ENCODE measurements at regions not wholly inside any gene's neighbourhood (a gene's known extent, or its start where the extent isn't known, plus 50 kb on each side); places are given as distances from the start of the nearest gene placed in this dataset.
"Not testable (repeated sequence)": the region's sequence is repeated elsewhere in the genome, so short reads cannot be mapped to it uniquely, and the experiment has no call there.

- WGBS = 51% methylated on average over 7 of the region's 7 CpGs
- no peaks in the 10 kb centered on the region for H3K27me3 ChIP-seq
Measured at GRCh38 chr13:95411428-95412040, 110.3 kb upstream of the ABCC4 start.

GRCh38 chr13:95418946-95419345 is 117.7 kb upstream of the ABCC4 start:
- Histone ChIP-seq H3K4me3 (no peak overlapping the region), H3K36me3 (no peaks in the 10 kb centered on the region), H3K9me3 (no peaks in the 10 kb centered on the region), H3K4me1 (no peaks in the 10 kb centered on the region), H3K27ac (replicated peaks in 1 of 4) (no peak overlapping the region), H3K27me3 (no peaks in the 10 kb centered on the region)
- TF ChIP-seq POLR2A (IDR thresholded peaks at IDR 0.05; ENCODE audit: low read depth) = no peak
- no peak for TF ChIP-seq EP300 (IDR thresholded peaks at IDR 0.05)
- no peak for TF ChIP-seq CTCF (IDR thresholded peaks at IDR 0.05)
- no peak for TF ChIP-seq POLR2AphosphoS5 (IDR thresholded peaks at IDR 0.05)
- intact Hi-C loops (cut with DNase I) = no loop called here
- DNase-seq (ENCODE audit: extremely low spot score) = no peak
- WGBS = 60% methylated on average over 4 of the region's 4 CpGs

More at GRCh38 chr13:95411428-95412040, 110.3 kb upstream of the ABCC4 start:
- H3K9me3 ChIP-seq = no peaks in the 10 kb centered on the region
- intact Hi-C loops (cut with DNase I) = no loop called here
- no peak for TF ChIP-seq POLR2AphosphoS5 (IDR thresholded peaks at IDR 0.05)
- no peak for TF ChIP-seq POLR2A (IDR thresholded peaks at IDR 0.05; ENCODE audit: low read depth)
- no peak for TF ChIP-seq CTCF (IDR thresholded peaks at IDR 0.05)
- TF ChIP-seq EP300 (IDR thresholded peaks at IDR 0.05) = no peak
- DNase-seq (ENCODE audit: extremely low spot score) = no peak
- no peak overlapping the region for H3K27ac ChIP-seq (replicated peaks in 1 of 4)
- H3K36me3 ChIP-seq = no peaks in the 10 kb centered on the region
- no peak overlapping the region for H3K4me3 ChIP-seq
- no peaks in the 10 kb centered on the region for H3K4me1 ChIP-seq

GRCh38 chr13:95420501-95420900 is 119.2 kb upstream of the ABCC4 start:
- 55% methylated on average over 8 of the region's 8 CpGs for WGBS
- H3K9me3 ChIP-seq = no peaks in the 10 kb centered on the region
- H3K4me3 ChIP-seq = no peak overlapping the region
- TF ChIP-seq POLR2A (IDR thresholded peaks at IDR 0.05; ENCODE audit: low read depth) (no peak), CTCF (IDR thresholded peaks at IDR 0.05) (no peak), EP300 (IDR thresholded peaks at IDR 0.05) (no peak), POLR2AphosphoS5 (IDR thresholded peaks at IDR 0.05) (no peak)
- intact Hi-C loops (cut with DNase I) = no loop called here
- no peak for DNase-seq (ENCODE audit: extremely low spot score)
- no peaks in the 10 kb centered on the region for H3K27me3 ChIP-seq
- no peaks in the 10 kb centered on the region for H3K4me1 ChIP-seq
- no peak overlapping the region for H3K27ac ChIP-seq (replicated peaks in 1 of 4)
- no peaks in the 10 kb centered on the region for H3K36me3 ChIP-seq

GRCh38 chr13:95426631-95427030 is 125.4 kb upstream of the ABCC4 start:
- WGBS = 85% methylated on average over 6 of the region's 6 CpGs
- Histone ChIP-seq H3K36me3 (no peaks in the 10 kb centered on the region), H3K27me3 (no peaks in the 10 kb centered on the region), H3K27ac (replicated peaks in 1 of 4) (no peak overlapping the region), H3K9me3 (no peaks in the 10 kb centered on the region), H3K4me3 (no peak overlapping the region), H3K4me1 (no peaks in the 10 kb centered on the region)
- no peak for TF ChIP-seq EP300 (IDR thresholded peaks at IDR 0.05)
- no peak for TF ChIP-seq POLR2A (IDR thresholded peaks at IDR 0.05; ENCODE audit: low read depth)
- no peak for TF ChIP-seq CTCF (IDR thresholded peaks at IDR 0.05)
- TF ChIP-seq POLR2AphosphoS5 (IDR thresholded peaks at IDR 0.05) = no peak
- intact Hi-C loops (cut with DNase I) = no loop called here
- no peak for DNase-seq (ENCODE audit: extremely low spot score)

- H3K4me1 ChIP-seq; intact Hi-C loops (cut with DNase I); H3K36me3 ChIP-seq; H3K27me3 ChIP-seq; H3K27ac ChIP-seq (replicated peaks in 1 of 4); H3K4me3 ChIP-seq; DNase-seq (ENCODE audit: extremely low spot score); H3K9me3 ChIP-seq: not testable (repeated sequence)
- WGBS = 72% methylated on average over 6 of the region's 6 CpGs
Measured at GRCh38 chr13:95430525-95430924, 122.0 kb upstream of the CLDN10 start.

Measured in esophagus muscularis mucosa (tissue), 4 donors.